ENCODE measurements at regions not wholly inside any gene's neighbourhood (a gene's known extent, or its start where the extent isn't known, plus 50 kb on each side); places are given as distances from the start of the nearest gene placed in this dataset.

DNA sequence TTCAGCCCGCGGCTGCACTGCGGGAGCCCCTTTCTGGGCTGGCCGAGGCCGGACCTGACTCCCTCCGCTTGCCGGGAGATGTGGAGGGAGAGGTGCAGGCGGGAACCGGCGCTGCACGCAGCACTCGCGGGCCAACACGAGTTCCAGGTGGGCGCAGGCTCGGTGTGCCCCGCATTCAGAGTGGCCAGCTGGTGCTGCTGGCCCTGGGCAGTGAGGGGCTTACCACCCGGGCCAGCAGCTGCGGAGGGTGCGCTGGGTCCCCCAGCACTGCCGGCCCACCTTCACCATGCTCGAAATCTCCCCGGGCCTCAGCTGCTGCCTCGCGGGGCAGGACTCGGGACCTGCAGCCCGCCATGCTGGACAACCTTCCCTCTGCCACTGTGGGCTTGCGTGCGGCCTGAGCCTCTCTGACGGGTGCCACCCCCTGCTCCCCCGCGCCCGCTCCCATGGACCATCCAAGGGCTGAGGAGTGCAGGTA lies 733.5 kb upstream of the CCDC54 start:
- DNase-seq (ENCODE audit: low read depth, low spot score), result no peak
- in situ Hi-C loops (cut with HindIII; ENCODE audit: low sequenced_read_pairs), result no loop called here
- H3K4me3 ChIP-seq (ENCODE audit: low read depth, low read length), result no peak overlapping the region
- TF ChIP-seq, protein P1, sequence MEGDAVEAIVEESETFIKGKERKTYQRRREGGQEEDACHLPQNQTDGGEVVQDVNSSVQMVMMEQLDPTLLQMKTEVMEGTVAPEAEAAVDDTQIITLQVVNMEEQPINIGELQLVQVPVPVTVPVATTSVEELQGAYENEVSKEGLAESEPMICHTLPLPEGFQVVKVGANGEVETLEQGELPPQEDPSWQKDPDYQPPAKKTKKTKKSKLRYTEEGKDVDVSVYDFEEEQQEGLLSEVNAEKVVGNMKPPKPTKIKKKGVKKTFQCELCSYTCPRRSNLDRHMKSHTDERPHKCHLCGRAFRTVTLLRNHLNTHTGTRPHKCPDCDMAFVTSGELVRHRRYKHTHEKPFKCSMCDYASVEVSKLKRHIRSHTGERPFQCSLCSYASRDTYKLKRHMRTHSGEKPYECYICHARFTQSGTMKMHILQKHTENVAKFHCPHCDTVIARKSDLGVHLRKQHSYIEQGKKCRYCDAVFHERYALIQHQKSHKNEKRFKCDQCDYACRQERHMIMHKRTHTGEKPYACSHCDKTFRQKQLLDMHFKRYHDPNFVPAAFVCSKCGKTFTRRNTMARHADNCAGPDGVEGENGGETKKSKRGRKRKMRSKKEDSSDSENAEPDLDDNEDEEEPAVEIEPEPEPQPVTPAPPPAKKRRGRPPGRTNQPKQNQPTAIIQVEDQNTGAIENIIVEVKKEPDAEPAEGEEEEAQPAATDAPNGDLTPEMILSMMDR (IDR thresholded peaks at IDR 0.05; ENCODE audit: low read depth, low read length), result no peak

DNA sequence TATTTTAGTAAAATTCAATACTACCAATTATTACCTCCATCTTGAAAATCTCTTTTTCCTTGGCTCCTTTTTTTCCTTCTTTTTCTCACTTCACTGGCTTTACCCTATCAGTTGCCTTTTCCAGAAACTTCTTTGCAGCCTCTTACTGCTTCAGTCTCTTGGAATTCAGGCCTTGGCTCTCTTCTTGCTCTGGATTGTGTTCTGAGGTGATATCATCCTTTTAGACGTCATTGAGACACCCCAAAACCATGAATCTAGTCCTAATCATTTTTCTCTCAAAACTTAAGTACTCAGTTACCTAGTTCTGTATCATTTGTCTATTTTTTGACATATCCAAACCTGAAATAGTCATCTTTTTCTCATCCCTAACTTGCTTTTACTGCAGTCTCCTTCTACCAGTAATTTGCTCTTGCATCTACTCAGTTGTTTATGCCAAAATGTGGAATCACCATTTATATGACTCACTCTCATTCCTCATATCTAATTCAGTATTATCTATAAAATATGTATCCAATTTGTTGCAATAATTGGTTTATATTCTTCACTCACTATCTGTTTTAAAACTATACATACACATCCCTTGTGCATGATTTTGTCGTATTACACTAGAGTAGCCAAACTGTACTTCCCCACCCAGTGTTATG lies 703.2 kb upstream of the CCDC54 start:
- H3K4me3 ChIP-seq (ENCODE audit: low read depth, low read length), result no peak overlapping the region
- no peak for DNase-seq (ENCODE audit: low read depth, low spot score)
- in situ Hi-C loops (cut with HindIII; ENCODE audit: low sequenced_read_pairs), result no loop called here
- TF ChIP-seq, protein P1 (IDR thresholded peaks at IDR 0.05; ENCODE audit: low read depth, low read length), result no peak

DNA sequence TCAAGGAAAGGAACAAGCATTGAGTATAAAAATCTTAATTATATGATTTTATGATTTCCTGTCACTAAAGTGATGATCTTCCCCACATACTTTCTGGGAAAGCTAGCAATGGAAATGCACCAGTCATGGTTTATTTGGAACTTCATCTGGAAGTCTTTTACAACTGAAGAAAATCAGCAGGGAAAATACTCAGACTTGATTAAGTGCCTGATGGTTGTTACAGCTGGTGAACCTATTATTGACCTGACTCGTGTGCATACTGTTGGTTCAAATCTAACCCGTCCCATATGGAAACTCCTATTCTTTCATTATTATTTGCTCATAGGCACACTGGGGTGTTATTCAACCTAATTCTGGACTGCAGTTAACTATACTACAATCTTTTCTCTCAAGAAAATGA lies 701.8 kb upstream of the CCDC54 start:
- in situ Hi-C loops (cut with HindIII; ENCODE audit: low sequenced_read_pairs), result no loop called here
- TF ChIP-seq, protein P1 (IDR thresholded peaks at IDR 0.05; ENCODE audit: low read depth, low read length), result no peak
- no peak for DNase-seq (ENCODE audit: low read depth, low spot score)
- no peak overlapping the region for H3K4me3 ChIP-seq (ENCODE audit: low read depth, low read length)

DNA sequence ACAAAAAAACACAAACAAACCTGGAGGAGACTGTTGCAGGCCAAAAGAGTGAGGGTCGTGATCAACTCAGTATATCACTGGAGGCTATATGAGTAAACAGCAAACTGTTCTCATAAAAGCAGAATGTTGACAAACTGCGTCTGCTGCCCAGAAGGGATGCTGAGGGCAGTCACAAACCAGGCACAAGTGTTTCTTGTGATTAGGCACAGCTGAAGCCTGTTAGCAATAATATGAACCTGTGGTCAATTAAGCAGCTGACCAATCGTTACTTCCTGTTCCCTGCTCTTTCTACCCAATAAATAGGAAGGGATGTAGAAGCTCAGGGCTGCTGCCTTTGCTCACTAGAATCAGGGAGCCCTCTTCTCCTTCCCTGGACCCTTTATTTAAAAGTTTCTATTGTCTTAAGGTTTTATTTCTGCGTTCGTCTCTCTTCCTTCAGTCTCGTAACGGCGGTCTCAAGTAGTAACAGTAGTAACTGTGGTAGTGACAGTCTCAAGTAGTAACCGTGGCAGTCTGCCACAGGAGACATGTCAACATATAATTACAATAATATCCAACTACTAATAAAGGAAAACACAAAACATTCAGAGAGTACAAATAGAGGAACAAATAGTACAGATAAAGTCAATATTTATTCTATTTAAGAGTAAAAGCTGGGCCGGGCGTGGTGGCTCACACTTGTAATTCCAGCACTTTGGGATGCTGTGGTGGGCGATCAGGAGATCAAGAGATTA lies 698.4 kb upstream of the CCDC54 start:
- H3K4me3 ChIP-seq (ENCODE audit: low read depth, low read length), result no peak overlapping the region
- TF ChIP-seq, protein P1 (IDR thresholded peaks at IDR 0.05; ENCODE audit: low read depth, low read length), result no peak
- in situ Hi-C loops (cut with HindIII; ENCODE audit: low sequenced_read_pairs), result no loop called here
- no peak for DNase-seq (ENCODE audit: low read depth, low spot score)

DNA sequence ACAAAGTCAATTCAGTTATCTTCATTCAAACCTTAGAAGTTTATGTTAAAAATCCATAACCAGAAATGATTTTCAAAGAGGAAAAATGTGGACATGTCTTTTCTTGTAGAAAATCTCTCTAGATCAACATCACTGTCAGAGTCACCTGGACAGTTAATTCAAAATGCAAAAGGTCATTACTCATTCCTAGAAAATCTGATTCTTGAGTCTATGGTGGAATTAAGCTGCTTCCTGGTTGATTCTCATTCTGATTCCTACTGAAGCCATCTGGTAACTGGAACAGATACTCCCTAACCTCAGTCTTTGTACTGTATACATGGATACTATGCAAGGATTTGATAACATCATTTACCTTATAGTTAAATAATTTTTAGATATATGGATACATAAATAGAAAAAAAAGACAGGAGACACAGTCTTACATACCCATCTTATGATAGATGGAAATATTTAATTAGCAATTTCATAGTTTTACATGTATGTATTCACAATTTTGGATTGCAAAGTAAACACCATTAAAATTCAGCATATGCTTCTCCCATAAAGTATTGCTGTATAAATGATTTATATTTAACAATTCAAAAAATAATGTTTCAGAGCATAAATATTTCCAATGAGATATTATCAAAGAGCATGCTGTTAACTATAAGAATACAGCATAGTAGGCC lies 693.2 kb upstream of the CCDC54 start:
- DNase-seq (ENCODE audit: low read depth, low spot score), result no peak
- in situ Hi-C loops (cut with HindIII; ENCODE audit: low sequenced_read_pairs), result no loop called here
- TF ChIP-seq, protein P1 (IDR thresholded peaks at IDR 0.05; ENCODE audit: low read depth, low read length), result no peak
- H3K4me3 ChIP-seq (ENCODE audit: low read depth, low read length), result no peak overlapping the region

DNA sequence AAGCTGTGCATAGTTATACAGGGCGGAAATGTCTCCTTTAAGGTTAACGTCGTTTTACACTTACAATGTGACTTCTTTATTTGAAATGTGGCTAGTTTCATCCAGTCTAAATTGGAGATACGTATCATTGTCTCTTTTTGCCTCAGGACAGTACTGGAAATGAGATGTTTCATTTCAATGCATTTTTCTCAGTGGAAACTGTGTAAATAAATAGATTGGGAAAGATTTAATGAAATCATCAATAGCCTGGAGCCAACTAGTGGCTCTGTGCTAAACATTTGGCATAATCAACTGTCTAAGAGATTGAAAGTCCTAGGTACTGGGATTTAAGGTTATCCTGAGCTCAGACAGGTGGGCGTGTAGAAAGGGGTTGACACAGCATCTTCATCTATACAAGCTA lies 691.5 kb upstream of the CCDC54 start:
- DNase-seq (ENCODE audit: low read depth, low spot score), result no peak
- in situ Hi-C loops (cut with HindIII; ENCODE audit: low sequenced_read_pairs), result no loop called here
- TF ChIP-seq, protein P1 (IDR thresholded peaks at IDR 0.05; ENCODE audit: low read depth, low read length), result no peak
- H3K4me3 ChIP-seq (ENCODE audit: low read depth, low read length), result no peak overlapping the region
